ENCODE measurements at regions not wholly inside any gene's neighbourhood (a gene's known extent, or its start where the extent isn't known, plus 50 kb on each side); places are given as distances from the start of the nearest gene placed in this dataset.

DNA sequence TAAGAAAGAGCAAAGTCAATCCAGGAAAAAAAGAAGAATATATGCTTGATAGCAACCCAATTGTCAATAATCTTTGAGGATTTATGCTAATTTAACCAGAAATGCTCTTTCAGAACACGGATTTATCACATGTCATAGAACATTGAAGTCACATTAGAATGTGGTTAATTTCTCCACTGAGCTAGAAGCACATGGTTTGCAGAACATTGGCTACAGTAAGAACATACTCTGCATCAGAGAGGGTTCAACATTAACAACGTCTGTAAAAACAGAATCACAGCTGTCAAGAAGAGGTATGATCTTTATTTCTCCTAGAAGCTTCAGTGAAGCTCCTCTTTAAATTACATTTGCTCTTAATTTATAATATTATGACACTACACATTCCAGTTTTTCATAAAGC lies 619.7 kb upstream of the AGTR1 start:
- Histone ChIP-seq H2BK120ac (ENCODE audit: insufficient read depth, low read length, poor library complexity) (no peak overlapping the region), H3K4ac (ENCODE audit: low read depth, low read length) (no peak overlapping the region), H3K9ac (ENCODE audit: low read length) (no peak overlapping the region), H3K9me3 (ENCODE audit: insufficient read depth, low read depth, low read length) (no peaks in the 10 kb centered on the region), H3K27ac (ENCODE audit: low read depth, low read length) (no peak overlapping the region), H3K4me2 (ENCODE audit: low read length) (no peak overlapping the region), H3K23ac (ENCODE audit: low read length) (no peak overlapping the region), H3K27me3 (ENCODE audit: insufficient read depth, low read length) (no peaks in the 10 kb centered on the region), H4K8ac (ENCODE audit: low read depth, low read length) (no peak overlapping the region), H2BK12ac (ENCODE audit: low read length) (no peak overlapping the region), H3K4me3 (ENCODE audit: low read depth, low read length) (no peak overlapping the region), H4K91ac (ENCODE audit: low read depth, low read length) (no peak overlapping the region), H2AFZ (ENCODE audit: insufficient read depth, low read length, poor library complexity) (no peak overlapping the region), H3K18ac (ENCODE audit: low read length) (no peak overlapping the region), H3K79me1 (ENCODE audit: low read length) (no peaks in the 10 kb centered on the region), H3K4me1 (ENCODE audit: control insufficient read depth in 1 of 2, insufficient read depth in 2 of 2, low read length in 2 of 2) (no peaks in the 10 kb centered on the region), H2AK5ac (ENCODE audit: low read length) (no peak overlapping the region), H3K79me2 (ENCODE audit: control insufficient read depth, insufficient read depth, low read length, poor library complexity) (no peaks in the 10 kb centered on the region), H4K12ac (ENCODE audit: low read depth, low read length) (no peak overlapping the region), H2BK5ac (ENCODE audit: low read depth, low read length, poor library complexity) (no peak overlapping the region), H3K14ac (ENCODE audit: low read length) (no peak overlapping the region), H3K36me3 (ENCODE audit: control insufficient read depth in 1 of 2, insufficient read depth in 2 of 2, low read length in 2 of 2) (no peaks in the 10 kb centered on the region)
- WGBS (ENCODE audit: extremely low coverage, insufficient coverage, insufficient read length) = no CpG with 5 or more reads among the region's 2 CpGs
- no peak for DNase-seq

DNA sequence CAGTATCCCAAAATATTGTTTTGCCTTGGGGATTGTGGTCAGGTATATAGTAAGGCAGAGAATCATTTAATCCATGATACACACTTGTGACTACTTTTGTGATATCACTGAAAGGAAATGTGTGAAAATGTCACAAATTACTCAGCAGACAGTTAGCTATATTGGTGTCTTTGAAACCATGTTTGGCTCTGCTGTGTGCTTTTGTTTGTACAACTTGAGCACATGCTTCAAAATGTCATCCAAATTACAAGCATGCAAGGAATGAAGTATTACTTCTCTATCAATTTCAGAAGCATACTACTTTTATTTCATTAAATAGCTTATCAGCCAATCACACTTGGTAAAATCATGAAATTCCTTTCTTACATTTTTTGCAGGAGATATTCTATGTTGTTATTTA lies 619.0 kb upstream of the AGTR1 start:
- no peak overlapping the region for H3K27ac ChIP-seq (ENCODE audit: low read depth, low read length)
- H3K9ac ChIP-seq (ENCODE audit: low read length) = no peak overlapping the region

DNA sequence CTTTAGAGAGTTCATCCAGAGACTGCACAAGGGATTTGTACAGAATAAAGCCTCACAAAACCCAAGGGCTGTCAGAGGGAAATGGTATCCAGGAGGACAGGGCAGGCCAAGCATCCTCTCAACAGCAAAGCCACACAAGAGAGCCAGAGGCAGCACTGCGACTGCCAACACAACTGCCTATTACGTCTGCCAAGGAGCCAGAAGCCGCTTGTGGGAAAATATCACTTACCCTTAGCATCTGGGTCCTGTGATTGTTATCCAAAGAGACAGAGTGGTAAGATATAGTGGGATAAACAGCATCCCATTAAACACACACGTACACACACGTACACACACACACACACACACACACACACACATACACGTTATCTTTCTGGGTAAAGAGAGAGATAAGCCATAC lies 618.3 kb upstream of the AGTR1 start:
- no peak overlapping the region for H3K4ac ChIP-seq (ENCODE audit: low read depth, low read length)

More for the DNA sequence above, 619.0 kb upstream of the AGTR1 start:
- H2BK120ac ChIP-seq (ENCODE audit: insufficient read depth, low read length, poor library complexity) = no peak overlapping the region
- H4K91ac ChIP-seq (ENCODE audit: low read depth, low read length) = no peak overlapping the region
- no peak overlapping the region for H3K4me3 ChIP-seq (ENCODE audit: low read depth, low read length)
- H2BK5ac ChIP-seq (ENCODE audit: low read depth, low read length, poor library complexity) = no peak overlapping the region
- no peak for DNase-seq
- H3K4ac ChIP-seq (ENCODE audit: low read depth, low read length) = no peak overlapping the region
- no peaks in the 10 kb centered on the region for H3K9me3 ChIP-seq (ENCODE audit: insufficient read depth, low read depth, low read length)
- H4K8ac ChIP-seq (ENCODE audit: low read depth, low read length) = no peak overlapping the region
- no peaks in the 10 kb centered on the region for H3K79me1 ChIP-seq (ENCODE audit: low read length)
- H3K4me2 ChIP-seq (ENCODE audit: low read length) = no peak overlapping the region
- H4K12ac ChIP-seq (ENCODE audit: low read depth, low read length) = no peak overlapping the region
- H3K79me2 ChIP-seq (ENCODE audit: control insufficient read depth, insufficient read depth, low read length, poor library complexity) = no peaks in the 10 kb centered on the region
- H2AFZ ChIP-seq (ENCODE audit: insufficient read depth, low read length, poor library complexity) = no peak overlapping the region
- no peak overlapping the region for H3K14ac ChIP-seq (ENCODE audit: low read length)
- no peak overlapping the region for H3K23ac ChIP-seq (ENCODE audit: low read length)
- H3K27me3 ChIP-seq (ENCODE audit: insufficient read depth, low read length) = no peaks in the 10 kb centered on the region
- no peak overlapping the region for H2BK12ac ChIP-seq (ENCODE audit: low read length)
- H3K18ac ChIP-seq (ENCODE audit: low read length) = no peak overlapping the region
- no peaks in the 10 kb centered on the region for H3K36me3 ChIP-seq (ENCODE audit: control insufficient read depth in 1 of 2, insufficient read depth in 2 of 2, low read length in 2 of 2)
- no peaks in the 10 kb centered on the region for H3K4me1 ChIP-seq (ENCODE audit: control insufficient read depth in 1 of 2, insufficient read depth in 2 of 2, low read length in 2 of 2)
- H2AK5ac ChIP-seq (ENCODE audit: low read length) = no peak overlapping the region

DNA sequence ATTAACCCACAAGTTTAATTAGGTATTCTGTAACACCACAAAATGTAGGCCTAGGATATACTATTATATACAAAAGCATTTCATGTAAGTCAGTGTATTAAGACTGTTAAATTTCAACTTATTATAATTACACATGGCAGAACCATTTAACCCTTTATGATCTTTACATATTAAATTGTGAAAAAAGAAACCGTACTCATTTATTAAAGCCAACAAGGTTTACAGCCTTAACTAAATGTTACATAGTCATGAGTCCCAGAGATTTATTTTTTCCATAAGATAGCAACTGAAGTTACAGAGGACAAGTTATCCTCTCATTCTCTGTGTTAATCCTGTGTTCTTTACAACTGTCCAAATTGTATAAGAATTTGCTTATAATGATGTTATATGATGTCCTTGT lies 615.8 kb upstream of the AGTR1 start:
- no peak overlapping the region for H4K12ac ChIP-seq (ENCODE audit: low read depth, low read length)
- no peak overlapping the region for H3K14ac ChIP-seq (ENCODE audit: low read length)
- WGBS (ENCODE audit: extremely low coverage, insufficient coverage, insufficient read length) = no CpG with 5 or more reads among the region's 1 CpG
- no peak overlapping the region for H2BK12ac ChIP-seq (ENCODE audit: low read length)
- no peak overlapping the region for H3K18ac ChIP-seq (ENCODE audit: low read length)
- no peak overlapping the region for H3K4me2 ChIP-seq (ENCODE audit: low read length)
- H3K36me3 ChIP-seq (ENCODE audit: control insufficient read depth in 1 of 2, insufficient read depth in 2 of 2, low read length in 2 of 2) = no peaks in the 10 kb centered on the region
- H3K9me3 ChIP-seq (ENCODE audit: insufficient read depth, low read depth, low read length) = no peaks in the 10 kb centered on the region
- no peak overlapping the region for H3K4ac ChIP-seq (ENCODE audit: low read depth, low read length)
- no peak overlapping the region for H2AFZ ChIP-seq (ENCODE audit: insufficient read depth, low read length, poor library complexity)
- H3K27ac ChIP-seq (ENCODE audit: low read depth, low read length) = no peak overlapping the region
- H4K91ac ChIP-seq (ENCODE audit: low read depth, low read length) = no peak overlapping the region
- H2AK5ac ChIP-seq (ENCODE audit: low read length) = no peak overlapping the region
- H3K79me2 ChIP-seq (ENCODE audit: control insufficient read depth, insufficient read depth, low read length, poor library complexity) = no peaks in the 10 kb centered on the region
- no peaks in the 10 kb centered on the region for H3K27me3 ChIP-seq (ENCODE audit: insufficient read depth, low read length)
- no peak overlapping the region for H4K8ac ChIP-seq (ENCODE audit: low read depth, low read length)
- no peak overlapping the region for H3K23ac ChIP-seq (ENCODE audit: low read length)
- no peak overlapping the region for H2BK120ac ChIP-seq (ENCODE audit: insufficient read depth, low read length, poor library complexity)
- DNase-seq = no peak
- no peaks in the 10 kb centered on the region for H3K79me1 ChIP-seq (ENCODE audit: low read length)
- no peak overlapping the region for H2BK5ac ChIP-seq (ENCODE audit: low read depth, low read length, poor library complexity)
- H3K9ac ChIP-seq (ENCODE audit: low read length) = no peak overlapping the region
- H3K4me3 ChIP-seq (ENCODE audit: low read depth, low read length) = no peak overlapping the region
- H3K4me1 ChIP-seq (ENCODE audit: control insufficient read depth in 1 of 2, insufficient read depth in 2 of 2, low read length in 2 of 2) = no peaks in the 10 kb centered on the region

More for the DNA sequence above, 618.3 kb upstream of the AGTR1 start:
- Histone ChIP-seq H3K27ac (ENCODE audit: low read depth, low read length) (no peak overlapping the region), H4K8ac (ENCODE audit: low read depth, low read length) (no peak overlapping the region), H3K4me3 (ENCODE audit: low read depth, low read length) (no peak overlapping the region), H3K79me1 (ENCODE audit: low read length) (no peaks in the 10 kb centered on the region), H3K27me3 (ENCODE audit: insufficient read depth, low read length) (no peaks in the 10 kb centered on the region), H2AFZ (ENCODE audit: insufficient read depth, low read length, poor library complexity) (no peak overlapping the region), H3K14ac (ENCODE audit: low read length) (no peak overlapping the region), H3K23ac (ENCODE audit: low read length) (no peak overlapping the region), H2BK12ac (ENCODE audit: low read length) (no peak overlapping the region), H3K4me2 (ENCODE audit: low read length) (no peak overlapping the region), H4K91ac (ENCODE audit: low read depth, low read length) (no peak overlapping the region), H3K4me1 (ENCODE audit: control insufficient read depth in 1 of 2, insufficient read depth in 2 of 2, low read length in 2 of 2) (no peaks in the 10 kb centered on the region), H2BK120ac (ENCODE audit: insufficient read depth, low read length, poor library complexity) (no peak overlapping the region), H2AK5ac (ENCODE audit: low read length) (no peak overlapping the region), H3K18ac (ENCODE audit: low read length) (no peak overlapping the region), H2BK5ac (ENCODE audit: low read depth, low read length, poor library complexity) (no peak overlapping the region), H3K9ac (ENCODE audit: low read length) (no peak overlapping the region), H3K36me3 (ENCODE audit: control insufficient read depth in 1 of 2, insufficient read depth in 2 of 2, low read length in 2 of 2) (no peaks in the 10 kb centered on the region), H3K9me3 (ENCODE audit: insufficient read depth, low read depth, low read length) (no peaks in the 10 kb centered on the region), H4K12ac (ENCODE audit: low read depth, low read length) (no peak overlapping the region), H3K79me2 (ENCODE audit: control insufficient read depth, insufficient read depth, low read length, poor library complexity) (no peaks in the 10 kb centered on the region)
- DNase-seq = no peak
- no CpG with 5 or more reads among the region's 6 CpGs for WGBS (ENCODE audit: extremely low coverage, insufficient coverage, insufficient read length)

Data from trophoblast cell (in vitro differentiated cells and primary cell).